HUES6 (cell line): ENCODE measurements at regions not wholly inside any gene's neighbourhood (a gene's known extent, or its start where the extent isn't known, plus 50 kb on each side); places are given as distances from the start of the nearest gene placed in this dataset.

Source experiments
- H3K27ac ChIP-seq: 2 replicates; pipeline ENCODE4 v1.7.0; 2013; ENCODE audit warnings: low read depth, mild to moderate bottlenecking, low read length, inconsistent platforms
- H3K27me3 ChIP-seq: 2 replicates; pipeline ENCODE4 v1.6.1; 2013; ENCODE audit warnings: low read length; ENCODE audit not compliant: control insufficient read depth, insufficient read depth
- H3K36me3 ChIP-seq: 2 replicates; pipeline ENCODE4 v1.6.1; 2013; ENCODE audit warnings: low read length; ENCODE audit not compliant: control insufficient read depth, insufficient read depth
- H3K4me1 ChIP-seq: 2 replicates; pipeline ENCODE4 v1.6.1; 2013; ENCODE audit warnings: low read length; ENCODE audit not compliant: control insufficient read depth, insufficient read depth
- H3K4me3 ChIP-seq: 2 replicates; pipeline ENCODE4 v1.5.1; 2013; ENCODE audit warnings: low read depth, low read length
- H3K9ac ChIP-seq: one replicate; pipeline ENCODE4 v1.6.1; 2013; ENCODE audit warnings: mild to moderate bottlenecking, low read length
- H3K9me3 ChIP-seq: 2 replicates; pipeline ENCODE4 v1.6.1; 2013; ENCODE audit warnings: low read depth, low read length; ENCODE audit not compliant: control insufficient read depth, insufficient read depth

- Histone ChIP-seq H3K27ac (no peak overlapping the region), H3K4me1 (no peaks in the 10 kb centered on the region), H3K27me3 (no peaks in the 10 kb centered on the region), H3K4me3 (no peak overlapping the region), H3K9me3 (0 out of 2 replicates have a peak, but pooled peaks cover 4% of the 10 kb centered on the region), H3K36me3 (no peaks in the 10 kb centered on the region), H3K9ac (no peak overlapping the region)
These were observed 862.5 kb upstream of the USP15 start for GRCh38 chr12:61397668-61398067.

- Histone ChIP-seq H3K9ac (no peak overlapping the region), H3K9me3 (no peaks in the 10 kb centered on the region), H3K4me3 (no peak overlapping the region), H3K4me1 (peaks cover 3% of the 10 kb centered on the region; the same call in 1 of the 2 replicates), H3K27me3 (no peaks in the 10 kb centered on the region), H3K27ac (no peak overlapping the region), H3K36me3 (no peaks in the 10 kb centered on the region)
These were observed 848.0 kb upstream of the USP15 start for GRCh38 chr12:61412201-61412600.

- Histone ChIP-seq H3K27ac (no peak overlapping the region), H3K9ac (no peak overlapping the region), H3K36me3 (no peaks in the 10 kb centered on the region), H3K4me3 (no peak overlapping the region), H3K4me1 (peaks cover 3% of the 10 kb centered on the region; the same call in 1 of the 2 replicates), H3K27me3 (no peaks in the 10 kb centered on the region), H3K9me3 (no peaks in the 10 kb centered on the region)
These were observed 845.7 kb upstream of the USP15 start for GRCh38 chr12:61414470-61414869.

DNA sequence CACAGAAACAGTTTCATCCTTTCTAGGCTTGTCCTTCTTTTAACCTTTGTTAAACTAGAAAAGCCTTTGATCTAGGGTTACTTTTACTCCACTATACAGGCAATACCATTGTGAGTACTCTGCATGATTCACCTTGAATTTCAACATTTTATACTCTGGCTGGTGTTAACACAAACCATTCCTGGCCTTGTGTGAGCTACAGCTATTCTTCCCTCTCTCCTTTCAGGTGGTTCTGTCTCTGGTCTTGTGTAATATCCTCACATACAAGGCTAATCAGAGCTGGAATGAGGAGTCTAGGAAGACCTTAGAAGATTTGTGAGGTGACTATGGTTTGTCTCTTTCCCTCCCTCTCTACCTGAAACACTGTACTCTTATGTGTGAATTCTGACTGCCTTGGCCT lies 837.4 kb upstream of the USP15 start:
- H3K36me3 ChIP-seq: no peaks in the 10 kb centered on the region
- H3K9me3 ChIP-seq: peaks cover 6% of the 10 kb centered on the region; the same call in 1 of the 2 replicates
- H3K27ac ChIP-seq: no peak overlapping the region
- no peaks in the 10 kb centered on the region for H3K4me1 ChIP-seq
- no peak overlapping the region for H3K9ac ChIP-seq
- H3K4me3 ChIP-seq: no peak overlapping the region
- H3K27me3 ChIP-seq: no peaks in the 10 kb centered on the region

DNA sequence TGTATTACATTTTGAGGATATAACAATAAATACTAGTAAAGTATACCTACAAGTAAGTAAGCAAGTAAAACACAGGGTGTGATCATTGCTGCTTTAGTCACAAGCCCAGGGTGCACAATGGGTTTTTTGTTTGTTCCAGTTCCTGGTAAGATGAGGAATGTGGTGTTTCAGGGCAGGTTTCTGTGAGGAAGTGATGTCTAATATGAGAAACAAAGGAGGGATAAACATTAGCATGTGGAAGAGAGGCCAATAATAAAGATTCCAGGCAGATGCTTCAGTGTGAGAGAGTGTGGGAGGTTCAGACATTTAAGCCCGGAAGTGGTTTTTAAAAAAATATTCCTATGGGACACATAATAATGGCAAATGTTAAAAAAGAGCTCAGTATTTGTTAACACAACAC lies 808.1 kb upstream of the USP15 start:
- H3K4me3 ChIP-seq: no peak overlapping the region
- no peaks in the 10 kb centered on the region for H3K36me3 ChIP-seq

DNA sequence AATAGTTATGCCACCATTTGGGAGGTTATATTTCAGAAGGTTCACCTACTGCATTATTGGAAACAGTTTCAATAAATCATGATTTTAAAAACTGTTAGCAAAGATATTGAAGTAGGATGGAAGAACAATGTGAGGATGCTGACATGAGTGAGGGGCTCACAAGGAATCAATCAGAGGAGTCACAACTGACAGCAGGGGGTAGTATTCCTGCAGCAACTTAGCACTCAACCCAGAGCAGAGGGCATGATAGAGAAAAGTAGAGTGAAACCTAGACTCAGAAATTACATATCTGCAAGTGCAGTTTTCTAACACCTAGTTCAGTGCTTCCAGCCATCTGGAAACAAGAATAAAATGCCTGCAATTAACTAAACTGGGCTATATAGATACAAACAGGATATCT lies 772.5 kb upstream of the USP15 start:
- Histone ChIP-seq H3K27ac (no peak overlapping the region), H3K9ac (no peak overlapping the region)

More for the DNA sequence above, 808.1 kb upstream of the USP15 start:
- H3K27ac ChIP-seq: no peak overlapping the region
- H3K9me3 ChIP-seq: no peaks in the 10 kb centered on the region
- no peaks in the 10 kb centered on the region for H3K27me3 ChIP-seq
- H3K9ac ChIP-seq: no peak overlapping the region
- no peaks in the 10 kb centered on the region for H3K4me1 ChIP-seq

GRCh38 chr12:61490526-61491498 lies 769.4 kb upstream of the USP15 start:
- H3K9ac ChIP-seq: no peak overlapping the region
- no peaks in the 10 kb centered on the region for H3K4me1 ChIP-seq
- no peak overlapping the region for H3K27ac ChIP-seq
- H3K27me3 ChIP-seq: no peaks in the 10 kb centered on the region
- no peak overlapping the region for H3K4me3 ChIP-seq
- H3K36me3 ChIP-seq: no peaks in the 10 kb centered on the region
- no peaks in the 10 kb centered on the region for H3K9me3 ChIP-seq

More for the DNA sequence above, 772.5 kb upstream of the USP15 start:
- no peaks in the 10 kb centered on the region for H3K27me3 ChIP-seq
- no peak overlapping the region for H3K4me3 ChIP-seq
- H3K4me1 ChIP-seq: no peaks in the 10 kb centered on the region
- no peaks in the 10 kb centered on the region for H3K9me3 ChIP-seq
- no peaks in the 10 kb centered on the region for H3K36me3 ChIP-seq

DNA sequence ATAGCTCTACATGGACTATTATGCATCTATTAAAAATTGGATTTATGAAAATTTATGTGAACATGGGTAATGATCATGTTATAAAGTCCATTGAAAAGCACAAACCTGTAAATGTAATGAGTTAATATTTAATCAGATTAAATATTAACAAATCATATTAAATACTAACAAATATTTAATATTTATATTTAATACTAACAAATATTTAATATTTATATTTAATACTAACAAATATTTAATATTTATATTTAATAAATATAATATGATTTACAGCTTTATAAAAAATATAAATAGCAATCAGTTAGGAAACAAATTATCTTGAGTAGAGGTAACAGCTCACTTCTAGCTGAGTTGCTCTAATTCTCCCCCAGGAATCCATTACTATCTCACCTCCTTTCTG lies 758.0 kb upstream of the USP15 start:
- H3K4me1 ChIP-seq: peaks cover 24% of the 10 kb centered on the region
- H3K9me3 ChIP-seq: peaks cover 15% of the 10 kb centered on the region
- H3K36me3 ChIP-seq: no peaks in the 10 kb centered on the region
- no peak overlapping the region for H3K4me3 ChIP-seq
- H3K27ac ChIP-seq: no peak overlapping the region
- no peak overlapping the region for H3K9ac ChIP-seq
- no peaks in the 10 kb centered on the region for H3K27me3 ChIP-seq

GRCh38 chr12:61504396-61505080 lies 755.7 kb upstream of the USP15 start:
- Histone ChIP-seq H3K4me1 (peaks cover 24% of the 10 kb centered on the region), H3K9ac (no peak overlapping the region), H3K9me3 (peaks cover 15% of the 10 kb centered on the region), H3K4me3 (no peak overlapping the region), H3K27ac (no peak overlapping the region), H3K36me3 (no peaks in the 10 kb centered on the region), H3K27me3 (no peaks in the 10 kb centered on the region)

- Histone ChIP-seq H3K4me1 (no peaks in the 10 kb centered on the region), H3K9me3 (no peaks in the 10 kb centered on the region), H3K9ac (no peak overlapping the region), H3K27ac (no peak overlapping the region), H3K4me3 (no peak overlapping the region), H3K27me3 (no peaks in the 10 kb centered on the region; the same call in 1 of the 2 replicates), H3K36me3 (no peaks in the 10 kb centered on the region)
These were observed 746.7 kb upstream of the USP15 start for GRCh38 chr12:61513499-61513898.

- no peak overlapping the region for H3K9ac ChIP-seq
These were observed 746.2 kb upstream of the USP15 start for GRCh38 chr12:61514016-61514415.

More at GRCh38 chr12:61514016-61514415, 746.2 kb upstream of the USP15 start:
- no peaks in the 10 kb centered on the region for H3K4me1 ChIP-seq
- no peaks in the 10 kb centered on the region for H3K36me3 ChIP-seq
- no peak overlapping the region for H3K27ac ChIP-seq
- H3K9me3 ChIP-seq: no peaks in the 10 kb centered on the region
- no peak overlapping the region for H3K4me3 ChIP-seq
- H3K27me3 ChIP-seq: no peaks in the 10 kb centered on the region; the same call in 1 of the 2 replicates
